Caco-2 (cell line): ENCODE measurements at regions not wholly inside any gene's neighbourhood (a gene's known extent, or its start where the extent isn't known, plus 50 kb on each side); places are given as distances from the start of the nearest gene placed in this dataset.

Experiments used
- BruUV-seq: library from RNA; stranded (reverse); fragments of 400-500 nt; replicated peaks from 2 replicates; lab custom pipeline; 2021; lab: Mats Ljungman, UMichigan
- CTCF ChIA-PET: fragments of 300-600 bp; sonication (Branson Sonifier 250); formaldehyde crosslinking; loops from one replicate; lab custom pipeline; 2022; ENCODE audit warnings: antibody characterized with exemption; lab: Charles Lee
- POLR2A ChIA-PET: fragments of 300-600 bp; sonication (Branson Sonifier 250); formaldehyde crosslinking; loops from one replicate; lab custom pipeline; 2022; ENCODE audit warnings: antibody characterized with exemption; lab: Charles Lee
- DNase-seq, 2 experiments: peaks; one replicate each; pipeline versions ENCODE4 v3.0.0 to v3.0.0-alpha.2; 2020 to 2022
- H3K27me3 ChIP-seq: replicated peaks from 2 replicates; pipeline ENCODE4 v1.6.0; 2011; ENCODE audit warnings: low read length; ENCODE audit not compliant: control insufficient read depth, insufficient read depth
- H3K36me3 ChIP-seq: 2 replicates; pipeline ENCODE4 v1.5.1; 2011; ENCODE audit warnings: low read length; ENCODE audit not compliant: control insufficient read depth, insufficient read depth
- H3K4me1 ChIP-seq: fragments of 250-450 bp; sonication (Bioruptor Pico); 2 replicates; pipeline ENCODE4 v1.5.1; 2020; ENCODE audit warnings: mild to moderate bottlenecking
- H3K4me3 ChIP-seq: 2 replicates; pipeline ENCODE4 v1.5.1; 2011; ENCODE audit warnings: low read depth, mild to moderate bottlenecking, control low read depth, low read length
- H3K9me3 ChIP-seq: fragments of 250-450 bp; sonication (Bioruptor Pico); 2 replicates; pipeline ENCODE4 v1.5.1; 2020; ENCODE audit warnings: mild to moderate bottlenecking, moderate library complexity
- H3K27ac Mint-ChIP-seq: one replicate; pipeline ENCODE4 v1.8.0; 2022; ENCODE audit warnings: mixed read lengths; ENCODE audit not compliant: unreplicated experiment
- H3K27me3 Mint-ChIP-seq: one replicate; pipeline ENCODE4 v1.8.0; 2022; ENCODE audit warnings: mixed read lengths; ENCODE audit not compliant: insufficient read depth, unreplicated experiment
- H3K36me3 Mint-ChIP-seq: one replicate; pipeline ENCODE4 v1.8.0; 2022; ENCODE audit warnings: mild to moderate bottlenecking, mixed read lengths; ENCODE audit not compliant: insufficient read depth, unreplicated experiment
- H3K4me1 Mint-ChIP-seq: one replicate; pipeline ENCODE4 v1.8.0; 2022; ENCODE audit warnings: low read depth, mixed read lengths; ENCODE audit not compliant: unreplicated experiment
- H3K4me3 Mint-ChIP-seq: one replicate; pipeline ENCODE4 v1.8.0; 2022; ENCODE audit warnings: mild to moderate bottlenecking, moderate library complexity, mixed read lengths; ENCODE audit not compliant: unreplicated experiment
- H3K9me3 Mint-ChIP-seq: one replicate; pipeline ENCODE4 v1.8.0; 2022; ENCODE audit warnings: mixed read lengths; ENCODE audit not compliant: unreplicated experiment
- CTCF ChIP-seq, 2 experiments: fragments of 200-600 bp in 1 of 2; IDR thresholded peaks; 1 replicate in 1 of 2; 2 replicates in 1 of 2; pipeline versions ENCODE4 v1.5.1 to v1.8.0; 2011 to 2022; ENCODE audit warnings: antibody characterized with exemption in 1 of 2, control low read depth in 1 of 2, inconsistent platforms in 1 of 2, low read depth in 1 of 2, low read length in 1 of 2, mild to moderate bottlenecking in 1 of 2, moderate library complexity in 1 of 2; ENCODE audit not compliant: insufficient read depth in 1 of 2, severe bottlenecking in 1 of 2, unreplicated experiment in 1 of 2
- intact Hi-C: fragments of 100-400 bp; cut with micrococcal nuclease; formaldehyde crosslinking; loops from one replicate; pipeline ENCODE4 v1.10.0; 2022; ENCODE audit not compliant: unreplicated experiment

- TF ChIP-seq CTCF (IDR thresholded peaks at IDR 0.05; ENCODE audit: insufficient read depth in 1 of 2, low read depth in 1 of 2, low read length in 1 of 2, severe bottlenecking in 1 of 2, unreplicated experiment in 1 of 2) = no peak
- Mint-ChIP-seq H3K27ac (no peak overlapping the region), H3K27me3 (no peaks in the 10 kb centered on the region), H3K36me3 (no peaks in the 10 kb centered on the region), H3K4me1 (no peaks in the 10 kb centered on the region), H3K9me3 (peaks cover 12% of the 10 kb centered on the region), H3K4me3 (no peak overlapping the region)
- POLR2A ChIA-PET = no interaction called here
- Histone ChIP-seq H3K27me3 (no peaks in the 10 kb centered on the region), H3K4me3 (no peak overlapping the region), H3K4me1 (no peaks in the 10 kb centered on the region), H3K36me3 (no peaks in the 10 kb centered on the region), H3K9me3 (peaks cover 10% of the 10 kb centered on the region; the same call in 1 of the 2 replicates)
- DNase-seq = no peak
- intact Hi-C loops = loop anchor here (1.0 to 10.0 kb wide), 2 partner anchors 279 to 456 kb away; no protein-coding TSS in a partner anchor
- no TSS peak for BruUV-seq
- CTCF ChIA-PET = no interaction called here
Observed at GRCh38 chr7:113010377-113010776, 76.2 kb downstream of the GPR85 start.

GRCh38 chr7:113008755-113009154 is 77.9 kb downstream of the GPR85 start:
- H3K4me1 ChIP-seq = no peaks in the 10 kb centered on the region
- intact Hi-C loops = no loop called here
- H3K36me3 Mint-ChIP-seq = no peaks in the 10 kb centered on the region
- H3K27me3 ChIP-seq = no peaks in the 10 kb centered on the region
- H3K27me3 Mint-ChIP-seq = no peaks in the 10 kb centered on the region
- H3K36me3 ChIP-seq = no peaks in the 10 kb centered on the region
- H3K9me3 Mint-ChIP-seq = peaks cover 12% of the 10 kb centered on the region
- no peaks in the 10 kb centered on the region for H3K4me1 Mint-ChIP-seq
- no peak for DNase-seq
- POLR2A ChIA-PET = no interaction called here
- BruUV-seq = no TSS peak
- no peak overlapping the region for H3K4me3 ChIP-seq
- H3K27ac Mint-ChIP-seq = no peak overlapping the region
- no peak overlapping the region for H3K4me3 Mint-ChIP-seq
- CTCF ChIA-PET = interaction anchor here (0.6 kb wide), 1 partner anchor 1307 kb away, joined by 3 read pairs; no protein-coding TSS in a partner anchor
- H3K9me3 ChIP-seq = peaks cover 10% of the 10 kb centered on the region; the same call in 1 of the 2 replicates
- no peak for TF ChIP-seq CTCF (IDR thresholded peaks at IDR 0.05; ENCODE audit: insufficient read depth in 1 of 2, low read depth in 1 of 2, low read length in 1 of 2, severe bottlenecking in 1 of 2, unreplicated experiment in 1 of 2)

- H3K27me3 Mint-ChIP-seq = peaks cover 2% of the 10 kb centered on the region
- H3K4me1 ChIP-seq = no peaks in the 10 kb centered on the region
- POLR2A ChIA-PET = no interaction called here
- H3K27ac Mint-ChIP-seq = no peak overlapping the region
- H3K27me3 ChIP-seq = no peaks in the 10 kb centered on the region
- no peaks in the 10 kb centered on the region for H3K9me3 Mint-ChIP-seq
- BruUV-seq = no TSS peak
- TF ChIP-seq CTCF (IDR thresholded peaks at IDR 0.05; ENCODE audit: insufficient read depth in 1 of 2, low read depth in 1 of 2, low read length in 1 of 2, severe bottlenecking in 1 of 2, unreplicated experiment in 1 of 2) = no peak
- intact Hi-C loops = no loop called here
- no peak overlapping the region for H3K4me3 Mint-ChIP-seq
- H3K4me3 ChIP-seq = no peak overlapping the region
- no peaks in the 10 kb centered on the region for H3K4me1 Mint-ChIP-seq
- CTCF ChIA-PET = no interaction called here
- H3K9me3 ChIP-seq = peaks cover 10% of the 10 kb centered on the region; the same call in 1 of the 2 replicates
- no peaks in the 10 kb centered on the region for H3K36me3 ChIP-seq
- no peaks in the 10 kb centered on the region for H3K36me3 Mint-ChIP-seq
- no peak for DNase-seq
Observed at GRCh38 chr7:113004726-113005454, 81.7 kb downstream of the GPR85 start.
